ENCODE measurements at regions not wholly inside any gene's neighbourhood (a gene's known extent, or its start where the extent isn't known, plus 50 kb on each side); places are given as distances from the start of the nearest gene placed in this dataset.

- TF ChIP-seq, protein P1, sequence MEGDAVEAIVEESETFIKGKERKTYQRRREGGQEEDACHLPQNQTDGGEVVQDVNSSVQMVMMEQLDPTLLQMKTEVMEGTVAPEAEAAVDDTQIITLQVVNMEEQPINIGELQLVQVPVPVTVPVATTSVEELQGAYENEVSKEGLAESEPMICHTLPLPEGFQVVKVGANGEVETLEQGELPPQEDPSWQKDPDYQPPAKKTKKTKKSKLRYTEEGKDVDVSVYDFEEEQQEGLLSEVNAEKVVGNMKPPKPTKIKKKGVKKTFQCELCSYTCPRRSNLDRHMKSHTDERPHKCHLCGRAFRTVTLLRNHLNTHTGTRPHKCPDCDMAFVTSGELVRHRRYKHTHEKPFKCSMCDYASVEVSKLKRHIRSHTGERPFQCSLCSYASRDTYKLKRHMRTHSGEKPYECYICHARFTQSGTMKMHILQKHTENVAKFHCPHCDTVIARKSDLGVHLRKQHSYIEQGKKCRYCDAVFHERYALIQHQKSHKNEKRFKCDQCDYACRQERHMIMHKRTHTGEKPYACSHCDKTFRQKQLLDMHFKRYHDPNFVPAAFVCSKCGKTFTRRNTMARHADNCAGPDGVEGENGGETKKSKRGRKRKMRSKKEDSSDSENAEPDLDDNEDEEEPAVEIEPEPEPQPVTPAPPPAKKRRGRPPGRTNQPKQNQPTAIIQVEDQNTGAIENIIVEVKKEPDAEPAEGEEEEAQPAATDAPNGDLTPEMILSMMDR (IDR thresholded peaks at IDR 0.05 in 8 of 11, conservative IDR thresholded peaks at IDR 0.05 in 3 of 11) = no peak
- TF ChIP-seq POLR2A (IDR thresholded peaks at IDR 0.05) = no peak
These were observed 84.5 kb upstream of the LINC01488 start for GRCh38 chr11:69396948-69397307.

Data from spleen (tissue), 7 donors.